Activated naive CD4-positive, alpha-beta T cell treated with anti-CD3 and anti-CD28 coated beads, Interleukin-2, amount 50 U/mL, for 72 hours (primary cell): ENCODE measurements at regions not wholly inside any gene's neighbourhood (a gene's known extent, or its start where the extent isn't known, plus 50 kb on each side); places are given as distances from the start of the nearest gene placed in this dataset.
"Not testable (repeated sequence)": the region's sequence is repeated elsewhere in the genome, so short reads cannot be mapped to it uniquely, and the experiment has no call there.

ENCODE experiments used
- ATAC-seq, 2 donors: fragments of 150-1000 bp; cut with Tn5 transposase; 2 replicates each; pipeline ENCODE4 v1.10.0; 2021; ENCODE audit warnings: mild to moderate bottlenecking in 2 of 2, moderate library complexity in 2 of 2
- DNase-seq, 2 donors: peaks; one replicate each; pipeline ENCODE4 v3.0.0; 2021 to 2022; ENCODE audit warnings: low spot score in 2 of 2
- H3K27ac Mint-ChIP-seq, 2 donors: one replicate each; pipeline ENCODE4 v1.8.0; 2022; ENCODE audit warnings: mild to moderate bottlenecking in 2 of 2, mixed read lengths in 2 of 2
- H3K36me3 Mint-ChIP-seq, 2 donors: one replicate each; pipeline ENCODE4 v1.8.0; 2022; ENCODE audit warnings: mixed read lengths in 2 of 2
- H3K9me3 Mint-ChIP-seq, 2 donors: one replicate each; pipeline ENCODE4 v1.8.0; 2022; ENCODE audit warnings: mixed read lengths in 2 of 2

- DNase-seq, result no peak
- Mint-ChIP-seq H3K36me3 (no peaks in the 10 kb centered on the region), H3K9me3 (peaks cover 3 to 4% of the 10 kb centered on the region in 2 donors), H3K27ac (no peak overlapping the region)
- ATAC-seq, result no peak
Measured at GRCh38 chr11:103779054-103779453, 257.4 kb upstream of the DDI1 start.

- no peak for DNase-seq
- ATAC-seq, result no peak
Measured at GRCh38 chr11:103789952-103790351, 246.5 kb upstream of the DDI1 start.

GRCh38 chr11:103792981-103793468, 243.4 kb upstream of the DDI1 start:
- Mint-ChIP-seq H3K27ac (no peak overlapping the region), H3K36me3 (no peaks in the 10 kb centered on the region)
- no peak for DNase-seq

More at GRCh38 chr11:103789952-103790351, 246.5 kb upstream of the DDI1 start:
- no peaks in the 10 kb centered on the region for H3K36me3 Mint-ChIP-seq
- peaks cover 0 to 11% of the 10 kb centered on the region in 2 donors for H3K9me3 Mint-ChIP-seq
- H3K27ac Mint-ChIP-seq, result no peak overlapping the region

GRCh38 chr11:103794262-103794661, 242.2 kb upstream of the DDI1 start:
- Mint-ChIP-seq H3K36me3 (no peaks in the 10 kb centered on the region), H3K27ac (no peak overlapping the region), H3K9me3 (peaks cover 0 to 10% of the 10 kb centered on the region in 2 donors)
- ATAC-seq, result no peak
- no peak for DNase-seq

More at GRCh38 chr11:103792981-103793468, 243.4 kb upstream of the DDI1 start:
- peaks cover 0 to 10% of the 10 kb centered on the region in 2 donors for H3K9me3 Mint-ChIP-seq
- ATAC-seq, result no peak

- Mint-ChIP-seq H3K9me3 (peaks cover 0 to 3% of the 10 kb centered on the region in 2 donors), H3K27ac (no peak overlapping the region), H3K36me3 (no peaks in the 10 kb centered on the region)
- ATAC-seq (no peak), DNase-seq (no peak)
Measured at GRCh38 chr11:103798026-103798425, 238.4 kb upstream of the DDI1 start.

- no peaks in the 10 kb centered on the region for H3K36me3 Mint-ChIP-seq
- ATAC-seq (no peak), DNase-seq (no peak)
- H3K27ac Mint-ChIP-seq, result no peak overlapping the region
- H3K9me3 Mint-ChIP-seq, result peaks cover 0 to 3% of the 10 kb centered on the region in 2 donors
Measured at GRCh38 chr11:103798446-103798845, 238.0 kb upstream of the DDI1 start.

- ATAC-seq (no peak), DNase-seq (no peak)
- Mint-ChIP-seq H3K27ac (no peak overlapping the region), H3K9me3 (peaks cover 0 to 3% of the 10 kb centered on the region in 2 donors), H3K36me3 (no peaks in the 10 kb centered on the region)
Measured at GRCh38 chr11:103800406-103801114, 235.9 kb upstream of the DDI1 start.

- DNase-seq (no peak), ATAC-seq (no peak)
- Mint-ChIP-seq H3K36me3 (no peaks in the 10 kb centered on the region), H3K9me3 (no peaks in the 10 kb centered on the region), H3K27ac (no peak overlapping the region)
Measured at GRCh38 chr11:103803062-103803461, 233.4 kb upstream of the DDI1 start.

- ATAC-seq, result no peak
- Mint-ChIP-seq H3K36me3 (no peaks in the 10 kb centered on the region), H3K9me3 (no peaks in the 10 kb centered on the region), H3K27ac (no peak overlapping the region)
- no peak for DNase-seq
Measured at GRCh38 chr11:103805688-103806009, 230.8 kb upstream of the DDI1 start.

GRCh38 chr11:103806130-103806895, 230.1 kb upstream of the DDI1 start:
- ATAC-seq (no peak), DNase-seq (no peak)
- H3K27ac Mint-ChIP-seq, result no peak overlapping the region
- H3K9me3 Mint-ChIP-seq, result no peaks in the 10 kb centered on the region
- no peaks in the 10 kb centered on the region for H3K36me3 Mint-ChIP-seq

- no peaks in the 10 kb centered on the region for H3K9me3 Mint-ChIP-seq
- H3K36me3 Mint-ChIP-seq, result no peaks in the 10 kb centered on the region
- no peak overlapping the region for H3K27ac Mint-ChIP-seq
- DNase-seq (no peak), ATAC-seq (no peak)
Measured at GRCh38 chr11:103807806-103808205, 228.6 kb upstream of the DDI1 start.

GRCh38 chr11:103808252-103808651, 228.2 kb upstream of the DDI1 start:
- H3K27ac Mint-ChIP-seq, result no peak overlapping the region
- H3K36me3 Mint-ChIP-seq, result no peaks in the 10 kb centered on the region
- ATAC-seq (no peak), DNase-seq (no peak)
- no peaks in the 10 kb centered on the region for H3K9me3 Mint-ChIP-seq

- DNase-seq, result no peak
- no peak for ATAC-seq
- Mint-ChIP-seq H3K27ac (no peak overlapping the region), H3K9me3 (no peaks in the 10 kb centered on the region), H3K36me3 (no peaks in the 10 kb centered on the region)
Measured at GRCh38 chr11:103811870-103812455, 224.5 kb upstream of the DDI1 start.

- Mint-ChIP-seq H3K36me3 (no peaks in the 10 kb centered on the region), H3K9me3 (no peaks in the 10 kb centered on the region), H3K27ac (no peak overlapping the region)
- no peak for DNase-seq
- ATAC-seq, result no peak
Measured at GRCh38 chr11:103812680-103813079, 223.8 kb upstream of the DDI1 start.

- not testable (repeated sequence) for H3K27ac Mint-ChIP-seq, DNase-seq, ATAC-seq
- H3K9me3 Mint-ChIP-seq, result peaks cover 13 to 15% of the 10 kb centered on the region in 2 donors
- H3K36me3 Mint-ChIP-seq, result peaks cover 0 to 14% of the 10 kb centered on the region in 2 donors
Measured at GRCh38 chr11:103820345-103820744, 216.1 kb upstream of the DDI1 start.

GRCh38 chr11:103824116-103824515, 212.3 kb upstream of the DDI1 start:
- ATAC-seq, result no peak
- peaks cover 9 to 15% of the 10 kb centered on the region in 2 donors for H3K9me3 Mint-ChIP-seq
- H3K36me3 Mint-ChIP-seq, result peaks cover 0 to 14% of the 10 kb centered on the region in 2 donors
- H3K27ac Mint-ChIP-seq, result no peak overlapping the region
- no peak for DNase-seq

GRCh38 chr11:103825469-103825868, 211.0 kb upstream of the DDI1 start:
- ATAC-seq, result no peak
- H3K27ac Mint-ChIP-seq, result no peak overlapping the region
- H3K36me3 Mint-ChIP-seq, result peaks cover 0 to 9% of the 10 kb centered on the region in 2 donors
- DNase-seq, result no peak
- peaks cover 9 to 15% of the 10 kb centered on the region in 2 donors for H3K9me3 Mint-ChIP-seq
